Medulla oblongata (tissue), 1 donor: ENCODE measurements at regions not wholly inside any gene's neighbourhood (a gene's known extent, or its start where the extent isn't known, plus 50 kb on each side); places are given as distances from the start of the nearest gene placed in this dataset.
A peak's percentile ranks its signal among the peaks of the same experiment; 100 is the strongest.

Source experiments
- DNase-seq: peaks from one replicate; pipeline ENCODE4 v3.0.0-alpha.2; 2015; ENCODE audit errors: extremely low spot score

- no peak for DNase-seq
Measured at GRCh38 chr5:19334278-19334677, 653.7 kb downstream of the CDH18 start.

GRCh38 chr5:19342942-19343341, 645.1 kb downstream of the CDH18 start:
- no peak for DNase-seq

GRCh38 chr5:19352120-19352519, 635.9 kb downstream of the CDH18 start:
- no peak for DNase-seq

GRCh38 chr5:19369048-19369447, 619.0 kb downstream of the CDH18 start:
- no peak for DNase-seq

GRCh38 chr5:19369561-19369960, 618.4 kb downstream of the CDH18 start:
- DNase-seq, result no peak

- no peak for DNase-seq
Measured at GRCh38 chr5:19370655-19371386, 617.2 kb downstream of the CDH18 start.

GRCh38 chr5:19388391-19388790, 599.6 kb downstream of the CDH18 start:
- no peak for DNase-seq

- DNase-seq, result no peak
Measured at GRCh38 chr5:19401032-19401431, 587.0 kb downstream of the CDH18 start.

GRCh38 chr5:19406576-19407365, 581.2 kb downstream of the CDH18 start:
- DNase-seq, result peak; percentile 2

- no peak for DNase-seq
Measured at GRCh38 chr5:19408149-19408548, 579.9 kb downstream of the CDH18 start.

- DNase-seq, result no peak
Measured at GRCh38 chr5:19411936-19412335, 576.1 kb downstream of the CDH18 start.
